Hepatic stellate cell (primary cell): ENCODE measurements at regions not wholly inside any gene's neighbourhood (a gene's known extent, or its start where the extent isn't known, plus 50 kb on each side); places are given as distances from the start of the nearest gene placed in this dataset.
"Not testable (repeated sequence)": the region's sequence is repeated elsewhere in the genome, so short reads cannot be mapped to it uniquely, and the experiment has no call there.

Source experiments
- DNase-seq: peaks from one replicate; pipeline ENCODE4 v3.0.0; 2011; ENCODE audit warnings: low spot score

GRCh38 chrX:73943693-73944562 lies 91.4 kb upstream of the XIST start:
- DNase-seq = peak; percentile 91

GRCh38 chrX:73940893-73941470 lies 88.5 kb upstream of the XIST start:
- DNase-seq = no peak

- not testable (repeated sequence) for DNase-seq
These were observed 85.3 kb upstream of the XIST start for GRCh38 chrX:73937843-73938242.

GRCh38 chrX:73932522-73932921 lies 80.0 kb upstream of the XIST start:
- no peak for DNase-seq

GRCh38 chrX:73930300-73930699 lies 77.8 kb upstream of the XIST start:
- DNase-seq = no peak

- no peak for DNase-seq
These were observed 70.4 kb upstream of the XIST start for GRCh38 chrX:73922856-73923455.

- peak; percentile 68 for DNase-seq
These were observed 64.6 kb upstream of the XIST start for GRCh38 chrX:73916931-73917667.

- no peak for DNase-seq
These were observed 64.0 kb upstream of the XIST start for GRCh38 chrX:73916489-73916888.

GRCh38 chrX:73914792-73915191 lies 62.3 kb upstream of the XIST start:
- DNase-seq = not testable (repeated sequence)

- DNase-seq = no peak
These were observed 61.1 kb upstream of the XIST start for GRCh38 chrX:73913580-73913979.

GRCh38 chrX:73911946-73912345 lies 59.4 kb upstream of the XIST start:
- DNase-seq = not testable (repeated sequence)

- DNase-seq = not testable (repeated sequence)
These were observed 53.3 kb upstream of the XIST start for GRCh38 chrX:73905749-73906374.

- DNase-seq = no peak
These were observed 51.4 kb upstream of the XIST start for GRCh38 chrX:73903941-73904340.
